ENCODE measurements at regions not wholly inside any gene's neighbourhood (a gene's known extent, or its start where the extent isn't known, plus 50 kb on each side); places are given as distances from the start of the nearest gene placed in this dataset.

- no peaks in the 10 kb centered on the region for H3K36me3 Mint-ChIP-seq (ENCODE audit: low read depth)
- peaks cover 12% of the 10 kb centered on the region for H3K4me1 Mint-ChIP-seq
- no peak overlapping the region for H3K4me3 Mint-ChIP-seq
- peaks cover 4% of the 10 kb centered on the region for H3K27me3 Mint-ChIP-seq (ENCODE audit: low read depth)
- H3K27ac Mint-ChIP-seq: no peak overlapping the region
- no peak for TF ChIP-seq CTCF (IDR thresholded peaks at IDR 0.05; ENCODE audit: unreplicated experiment in 3 of 3)
- peaks cover 4% of the 10 kb centered on the region for H3K9me3 Mint-ChIP-seq
Measured at GRCh38 chr10:33410096-33410859, 75.8 kb upstream of the NRP1 start.

GRCh38 chr10:33406596-33406995 is 72.1 kb upstream of the NRP1 start:
- no peaks in the 10 kb centered on the region for H3K36me3 Mint-ChIP-seq (ENCODE audit: low read depth)
- H3K4me1 Mint-ChIP-seq: no peaks in the 10 kb centered on the region
- TF ChIP-seq CTCF (IDR thresholded peaks at IDR 0.05; ENCODE audit: unreplicated experiment in 3 of 3): no peak
- H3K27me3 Mint-ChIP-seq (ENCODE audit: low read depth): peaks cover 4% of the 10 kb centered on the region
- H3K9me3 Mint-ChIP-seq: peaks cover 4% of the 10 kb centered on the region
- no peak overlapping the region for H3K27ac Mint-ChIP-seq
- no peak overlapping the region for H3K4me3 Mint-ChIP-seq

GRCh38 chr10:33402220-33403073 is 68.0 kb upstream of the NRP1 start:
- Mint-ChIP-seq H3K9me3 (peaks cover 8% of the 10 kb centered on the region), H3K4me1 (no peaks in the 10 kb centered on the region), H3K27ac (no peak overlapping the region), H3K27me3 (ENCODE audit: low read depth) (no peaks in the 10 kb centered on the region), H3K36me3 (ENCODE audit: low read depth) (no peaks in the 10 kb centered on the region), H3K4me3 (no peak overlapping the region)
- TF ChIP-seq CTCF (IDR thresholded peaks at IDR 0.05; ENCODE audit: unreplicated experiment in 3 of 3): no peak

GRCh38 chr10:33401300-33401699 is 66.8 kb upstream of the NRP1 start:
- TF ChIP-seq CTCF (IDR thresholded peaks at IDR 0.05; ENCODE audit: unreplicated experiment in 3 of 3): no peak
- H3K4me1 Mint-ChIP-seq: no peaks in the 10 kb centered on the region
- no peaks in the 10 kb centered on the region for H3K27me3 Mint-ChIP-seq (ENCODE audit: low read depth)
- H3K36me3 Mint-ChIP-seq (ENCODE audit: low read depth): no peaks in the 10 kb centered on the region
- no peak overlapping the region for H3K4me3 Mint-ChIP-seq
- H3K9me3 Mint-ChIP-seq: peaks cover 10% of the 10 kb centered on the region
- no peak overlapping the region for H3K27ac Mint-ChIP-seq

- Mint-ChIP-seq H3K4me1 (no peaks in the 10 kb centered on the region), H3K27me3 (ENCODE audit: low read depth) (no peaks in the 10 kb centered on the region)
Measured at GRCh38 chr10:33398796-33399195, 64.3 kb upstream of the NRP1 start.

More at GRCh38 chr10:33398796-33399195, 64.3 kb upstream of the NRP1 start:
- Mint-ChIP-seq H3K36me3 (ENCODE audit: low read depth) (no peaks in the 10 kb centered on the region), H3K4me3 (no peak overlapping the region), H3K9me3 (peaks cover 10% of the 10 kb centered on the region), H3K27ac (no peak overlapping the region)
- TF ChIP-seq CTCF (IDR thresholded peaks at IDR 0.05; ENCODE audit: unreplicated experiment in 3 of 3): no peak

All from nephron (organoid).